Urothelium cell line (cell line): ENCODE measurements at regions not wholly inside any gene's neighbourhood (a gene's known extent, or its start where the extent isn't known, plus 50 kb on each side); places are given as distances from the start of the nearest gene placed in this dataset.
"Not testable (repeated sequence)": the region's sequence is repeated elsewhere in the genome, so short reads cannot be mapped to it uniquely, and the experiment has no call there.

Experiments used
- DNase-seq: peaks from one replicate; pipeline ENCODE4 v3.0.0; 2011; ENCODE audit warnings: low spot score, mixed read lengths
- FAIRE-seq: peaks from 2 replicates; lab custom pipeline; 2011; peaks lifted over from hg19 to GRCh38; lab: Jason Lieb, UNC

- no peak for DNase-seq
- FAIRE-seq: no peak
Observed at GRCh38 chr9:25284365-25284764, 393.9 kb downstream of the TUSC1 start.

DNA sequence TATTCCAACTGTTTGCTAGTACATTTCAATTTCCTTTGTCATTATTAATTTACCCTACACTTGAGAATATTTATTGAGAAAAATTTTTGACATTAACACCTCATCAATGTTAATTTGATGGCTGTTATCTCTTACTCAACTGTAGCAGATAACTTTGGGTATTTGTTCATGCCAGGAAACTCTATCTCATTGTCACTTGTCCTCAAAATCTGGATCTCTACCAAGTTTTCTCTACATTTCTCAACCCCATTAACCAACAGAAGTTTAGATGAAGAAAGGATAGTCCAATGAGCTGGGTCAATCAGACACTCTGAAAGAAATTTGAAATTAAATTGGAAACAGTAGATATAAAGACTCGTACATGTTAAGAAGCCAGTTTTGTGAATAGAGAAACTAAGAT lies 395.3 kb downstream of the TUSC1 start:
- FAIRE-seq: no peak
- no peak for DNase-seq

- DNase-seq (no peak), FAIRE-seq (no peak)
Observed at GRCh38 chr9:25261445-25261844, 416.8 kb downstream of the TUSC1 start.

DNA sequence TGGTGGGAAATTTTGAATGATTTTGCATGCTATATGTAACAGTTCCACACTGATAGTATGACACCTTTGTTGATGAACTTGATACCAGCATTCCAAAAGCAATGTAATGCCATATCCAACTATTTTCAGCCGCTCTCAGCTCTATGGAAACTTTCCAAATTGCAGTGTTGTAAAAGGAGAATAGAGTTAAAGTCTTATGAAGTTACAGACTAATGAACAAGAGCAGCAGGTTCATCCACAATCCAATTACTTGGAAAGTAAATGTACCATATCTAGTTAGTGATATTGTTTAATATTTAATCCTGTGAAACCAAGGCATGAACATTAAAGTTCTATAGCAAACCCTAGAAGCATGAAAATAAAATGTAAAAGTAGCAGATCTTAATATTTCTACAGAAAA lies 418.2 kb downstream of the TUSC1 start:
- no peak for FAIRE-seq
- no peak for DNase-seq

DNA sequence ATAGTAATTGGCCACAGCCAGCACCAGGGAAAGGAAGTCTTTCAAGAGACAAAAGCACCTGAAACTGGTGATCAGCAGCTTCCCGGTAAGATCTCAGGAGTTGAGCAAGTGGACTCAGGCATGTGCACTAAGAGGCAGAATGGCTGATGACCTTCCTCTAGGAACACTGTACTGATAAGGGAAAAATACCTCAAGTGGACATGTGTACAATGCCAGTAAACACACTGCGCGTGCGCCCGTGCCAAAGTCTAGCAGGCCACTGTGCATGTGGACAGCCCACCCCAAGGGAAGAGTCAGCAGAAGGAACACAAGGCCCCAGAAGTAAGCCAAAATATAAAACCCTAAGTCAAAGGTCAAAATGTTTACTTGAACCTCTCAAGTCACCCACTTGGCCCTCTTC lies 423.0 kb downstream of the TUSC1 start:
- FAIRE-seq (no peak), DNase-seq (no peak)

- FAIRE-seq (no peak), DNase-seq (no peak)
Observed at GRCh38 chr9:25254051-25254450, 424.2 kb downstream of the TUSC1 start.

GRCh38 chr9:25241421-25241820 lies 436.8 kb downstream of the TUSC1 start:
- FAIRE-seq: no peak

GRCh38 chr9:25226901-25227686 lies 451.1 kb downstream of the TUSC1 start:
- no peak for DNase-seq
- FAIRE-seq: no peak

More at GRCh38 chr9:25241421-25241820, 436.8 kb downstream of the TUSC1 start:
- no peak for DNase-seq

GRCh38 chr9:25225938-25226760 lies 452.1 kb downstream of the TUSC1 start:
- FAIRE-seq: no peak

DNA sequence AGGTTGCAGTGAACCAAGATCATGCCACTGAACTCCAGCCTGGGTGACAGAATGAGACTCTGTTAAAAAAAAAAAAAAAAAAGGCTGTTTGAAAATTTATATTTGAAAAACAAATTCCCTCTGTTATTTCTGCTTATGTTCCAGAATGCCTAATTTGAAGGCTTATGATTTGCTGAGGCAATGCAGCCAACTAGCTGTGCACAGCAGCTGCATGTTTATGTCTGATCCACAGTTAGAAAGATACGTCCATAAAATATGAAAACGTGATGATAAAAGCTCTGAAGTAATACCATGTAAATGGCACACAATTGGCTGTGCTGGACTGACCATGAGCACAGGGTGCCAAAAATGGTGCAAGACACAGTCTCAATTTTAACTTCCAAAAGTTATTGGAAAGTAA lies 453.2 kb downstream of the TUSC1 start:
- DNase-seq (no peak), FAIRE-seq (no peak)

More at GRCh38 chr9:25225938-25226760, 452.1 kb downstream of the TUSC1 start:
- DNase-seq: no peak

- DNase-seq (no peak), FAIRE-seq (no peak)
Observed at GRCh38 chr9:25224309-25224708, 453.9 kb downstream of the TUSC1 start.

DNA sequence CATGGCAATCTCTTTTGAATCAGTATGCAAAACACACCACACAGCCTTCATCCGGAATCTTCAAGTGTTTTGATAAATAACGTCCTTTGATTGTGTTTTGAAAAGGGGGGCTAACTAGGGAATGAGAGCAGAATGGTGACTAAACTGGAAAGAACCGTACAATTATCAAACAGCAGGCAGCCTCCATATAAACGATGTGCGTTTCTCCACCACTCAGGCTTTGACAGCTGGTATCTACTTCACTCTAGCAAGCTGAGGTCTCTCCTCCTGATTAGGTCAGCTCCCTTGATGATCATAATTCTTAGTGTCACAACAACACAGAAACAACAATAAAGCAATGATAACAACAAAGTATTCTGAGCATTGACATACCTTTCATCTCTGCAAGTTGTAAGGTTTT lies 465.9 kb downstream of the TUSC1 start:
- no peak for DNase-seq
- no peak for FAIRE-seq

DNA sequence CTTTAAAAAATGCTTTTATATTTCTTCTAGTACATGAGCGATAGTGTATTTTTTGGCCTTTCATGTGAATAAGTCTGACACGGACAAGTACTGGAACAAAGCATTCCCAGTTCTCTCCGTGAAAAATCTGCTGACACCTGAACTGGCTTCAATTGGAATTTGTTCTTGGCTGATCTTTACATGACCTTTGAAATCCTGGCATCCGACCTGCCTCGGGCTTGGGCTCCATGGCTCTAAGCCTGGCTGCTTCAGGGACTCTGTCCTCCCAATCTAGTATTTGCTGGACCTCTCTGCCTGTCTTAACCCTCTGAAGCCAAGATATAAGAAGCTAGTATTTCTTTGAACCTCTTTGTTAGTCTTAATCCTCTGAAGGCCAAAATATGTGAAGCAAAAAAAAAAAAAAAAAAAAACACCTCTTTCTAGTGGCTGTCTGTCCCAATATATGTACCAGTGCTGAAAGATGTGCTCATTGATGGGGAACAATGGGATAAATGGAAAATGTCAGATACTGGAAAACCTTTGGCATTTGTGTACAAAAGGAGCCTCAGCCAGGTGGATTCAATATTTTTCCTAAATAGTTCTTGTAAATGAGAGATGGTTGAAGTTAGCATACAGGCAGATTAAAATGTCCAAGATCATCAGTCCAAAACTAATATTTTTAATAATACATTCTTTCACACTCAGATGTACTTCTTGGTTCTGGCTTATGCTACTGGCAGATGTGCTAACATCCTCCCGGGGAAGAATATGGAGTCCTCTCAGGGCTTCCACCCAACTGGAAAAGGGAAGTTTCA lies 470.6 kb downstream of the TUSC1 start:
- DNase-seq: no peak
- FAIRE-seq: no peak

DNA sequence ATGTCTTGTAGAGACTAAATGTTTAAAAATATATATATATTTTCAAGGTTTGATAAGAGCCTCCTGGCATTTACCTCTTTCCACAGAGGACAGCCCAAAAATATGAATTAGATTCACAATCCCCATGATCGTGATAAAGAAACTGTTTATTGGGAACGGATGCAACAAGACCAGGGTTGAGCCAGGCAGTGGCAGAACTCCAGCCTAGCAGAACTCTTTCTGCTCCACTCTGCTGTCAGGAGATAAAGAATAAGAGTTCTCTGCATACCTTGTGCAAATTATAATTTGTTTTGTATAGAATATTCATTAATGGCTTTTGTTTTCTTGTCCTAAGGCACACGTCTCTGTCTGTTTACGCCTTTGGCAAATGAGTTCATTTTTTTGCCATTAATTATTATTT lies 472.2 kb downstream of the TUSC1 start:
- DNase-seq (no peak), FAIRE-seq (no peak)

DNA sequence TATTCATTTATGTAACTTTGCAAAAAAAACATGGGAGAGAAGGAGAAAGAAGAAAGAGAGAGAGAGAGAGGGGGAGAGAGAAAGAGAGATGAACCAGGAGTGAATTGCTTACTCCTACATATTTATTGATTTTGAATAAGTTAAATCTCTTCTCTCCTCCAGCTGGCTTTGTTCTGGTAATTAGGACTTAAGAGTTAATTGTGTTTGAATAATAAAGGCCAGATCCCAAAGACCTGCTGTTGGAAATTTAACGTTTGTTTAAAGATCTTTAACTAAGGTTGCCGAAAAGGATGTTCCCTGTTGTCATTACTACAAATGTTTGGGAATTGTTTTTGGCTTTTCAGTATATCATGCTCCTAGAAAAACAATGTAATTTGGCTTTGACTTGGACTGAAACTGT lies 473.0 kb downstream of the TUSC1 start:
- no peak for FAIRE-seq

GRCh38 chr9:25177858-25178257 lies 500.4 kb downstream of the TUSC1 start:
- no peak for FAIRE-seq
- no peak for DNase-seq

More for the DNA sequence above, 473.0 kb downstream of the TUSC1 start:
- DNase-seq: no peak

DNA sequence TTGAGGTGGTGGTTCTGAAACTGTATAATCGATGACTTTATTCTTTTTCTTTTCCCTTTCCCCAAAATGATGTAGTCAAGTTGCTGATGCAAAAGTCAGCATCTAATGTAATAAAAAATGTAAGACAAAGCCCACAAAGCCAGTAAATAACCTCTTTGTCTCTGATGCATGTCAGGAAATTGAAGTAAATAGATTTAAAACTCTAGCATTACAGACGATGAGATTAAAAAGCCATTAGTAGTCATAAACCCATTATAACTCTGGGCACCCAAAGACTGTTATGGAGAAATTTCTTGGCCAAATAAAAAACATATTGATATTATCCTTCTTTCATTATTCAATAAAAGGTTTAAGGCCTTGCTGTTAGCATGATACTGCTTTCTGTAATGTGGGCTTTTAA lies 548.7 kb downstream of the TUSC1 start:
- FAIRE-seq (no peak), DNase-seq (no peak)

DNA sequence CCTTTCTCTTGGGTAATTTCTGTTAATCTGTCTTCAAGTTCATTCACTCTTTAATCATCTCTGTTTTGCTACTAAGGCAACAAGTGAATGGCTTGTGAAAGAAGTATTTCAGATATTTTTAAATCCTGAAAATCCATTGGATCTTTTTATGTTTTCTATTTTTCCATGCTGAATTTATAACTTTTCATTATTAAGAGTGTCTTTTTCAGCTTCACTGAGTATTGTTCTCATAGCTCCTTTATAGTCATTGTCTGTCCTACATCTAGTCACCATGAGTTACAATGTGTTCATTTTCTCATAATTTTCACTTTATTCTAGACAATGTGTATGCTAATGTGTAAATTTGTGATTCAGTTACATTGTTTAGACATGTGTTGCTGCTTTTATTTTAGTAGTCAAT lies 556.4 kb downstream of the TUSC1 start:
- no peak for FAIRE-seq
- DNase-seq: no peak

- FAIRE-seq: no peak
Observed at GRCh38 chr9:25119041-25119440, 559.2 kb downstream of the TUSC1 start.

DNA sequence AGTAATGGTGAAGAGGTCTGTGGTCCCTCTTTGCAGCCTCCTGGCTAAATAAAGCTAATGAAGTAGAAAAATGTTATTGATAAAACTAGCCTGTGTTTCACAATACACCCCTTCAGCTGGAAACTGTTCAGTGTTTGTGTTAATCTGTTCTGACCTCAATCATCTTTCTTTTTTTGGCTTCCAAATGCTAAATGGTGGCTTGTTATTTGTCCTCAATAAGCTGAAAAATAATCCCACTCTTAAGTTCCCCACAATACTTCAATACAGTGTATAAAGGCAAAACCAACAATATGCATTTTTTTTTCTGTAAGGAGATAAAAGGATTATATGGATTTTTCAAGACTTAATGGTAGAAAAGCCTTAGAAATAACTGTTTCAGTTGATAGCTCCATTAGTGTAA lies 560.5 kb downstream of the TUSC1 start:
- no peak for FAIRE-seq
- DNase-seq: no peak

More at GRCh38 chr9:25119041-25119440, 559.2 kb downstream of the TUSC1 start:
- DNase-seq: no peak

DNA sequence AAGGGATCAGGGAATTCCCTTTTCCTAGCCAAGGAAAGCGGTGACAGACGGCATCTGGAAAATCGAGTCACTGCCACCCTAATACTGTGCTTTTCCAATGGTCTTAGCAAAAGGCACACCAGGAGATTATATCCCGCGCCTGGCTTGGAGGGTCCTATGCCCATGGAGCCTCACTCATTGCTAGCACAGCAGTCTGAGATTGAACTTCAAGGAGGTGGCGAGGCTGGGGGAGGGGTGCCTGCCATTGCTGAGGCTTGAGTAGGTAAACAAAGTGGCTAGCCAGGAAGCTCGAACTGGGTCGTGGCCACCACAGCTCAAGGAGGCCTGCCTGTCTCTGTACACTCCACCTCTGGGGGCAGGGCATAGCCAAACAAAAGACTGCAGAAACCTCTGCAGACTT lies 556.5 kb upstream of the IZUMO3 start:
- not testable (repeated sequence) for DNase-seq, FAIRE-seq
